ENCODE measurements at regions not wholly inside any gene's neighbourhood (a gene's known extent, or its start where the extent isn't known, plus 50 kb on each side); places are given as distances from the start of the nearest gene placed in this dataset.

- DNase-seq: no peak
These were observed 771.2 kb upstream of the ARRDC4 start for GRCh38 chr15:97189162-97189780.

- DNase-seq: no peak
These were observed 765.8 kb upstream of the ARRDC4 start for GRCh38 chr15:97194750-97195149.

- DNase-seq: no peak
These were observed 764.2 kb upstream of the ARRDC4 start for GRCh38 chr15:97196048-97197014.

- no peak for DNase-seq
These were observed 761.0 kb upstream of the ARRDC4 start for GRCh38 chr15:97199393-97200051.

- no peak for DNase-seq
These were observed 760.3 kb upstream of the ARRDC4 start for GRCh38 chr15:97200161-97200560.

GRCh38 chr15:97210277-97210676, 750.2 kb upstream of the ARRDC4 start:
- no peak for DNase-seq

- no peak for DNase-seq
These were observed 744.9 kb upstream of the ARRDC4 start for GRCh38 chr15:97215629-97216028.

- DNase-seq: no peak
These were observed 736.3 kb upstream of the ARRDC4 start for GRCh38 chr15:97224191-97224641.

- DNase-seq: no peak
These were observed 725.5 kb upstream of the ARRDC4 start for GRCh38 chr15:97234851-97235610.

- no peak for DNase-seq
These were observed 724.9 kb upstream of the ARRDC4 start for GRCh38 chr15:97235611-97235985.

GRCh38 chr15:97236140-97236539, 724.4 kb upstream of the ARRDC4 start:
- no peak for DNase-seq

GRCh38 chr15:97237160-97237559, 723.3 kb upstream of the ARRDC4 start:
- DNase-seq: no peak

- DNase-seq: no peak
These were observed 712.1 kb upstream of the ARRDC4 start for GRCh38 chr15:97248376-97248775.

GRCh38 chr15:97259943-97260342, 700.6 kb upstream of the ARRDC4 start:
- no peak for DNase-seq

- no peak for DNase-seq
These were observed 659.3 kb upstream of the ARRDC4 start for GRCh38 chr15:97301166-97301565.

GRCh38 chr15:97316362-97316761, 644.1 kb upstream of the ARRDC4 start:
- DNase-seq: no peak

- DNase-seq: no peak
These were observed 643.3 kb upstream of the ARRDC4 start for GRCh38 chr15:97317163-97317562.

- DNase-seq: no peak
These were observed 641.2 kb upstream of the ARRDC4 start for GRCh38 chr15:97319291-97319690.

- no peak for DNase-seq
These were observed 614.3 kb upstream of the ARRDC4 start for GRCh38 chr15:97346221-97346620.

GRCh38 chr15:97350813-97351212, 609.7 kb upstream of the ARRDC4 start:
- no peak for DNase-seq

- DNase-seq: no peak
These were observed 577.0 kb upstream of the ARRDC4 start for GRCh38 chr15:97383516-97383915.

GRCh38 chr15:97386940-97387339, 573.6 kb upstream of the ARRDC4 start:
- no peak for DNase-seq

GRCh38 chr15:97401195-97401594, 559.3 kb upstream of the ARRDC4 start:
- DNase-seq: no peak

All from MV-4-11 (cell line).